HCT116 (cell line): ENCODE measurements at regions not wholly inside any gene's neighbourhood (a gene's known extent, or its start where the extent isn't known, plus 50 kb on each side); places are given as distances from the start of the nearest gene placed in this dataset.

Experiments used
- ATAC-seq: fragments of 200-7000 bp; cut with Tn5 transposase; 2 replicates; pipeline ENCODE4 v1.9.1; 2020; ENCODE audit warnings: mild to moderate bottlenecking, moderate library complexity
- BruUV-seq: library from RNA; stranded (reverse); fragments of 400-500 nt; replicated peaks from 2 replicates; lab custom pipeline; 2021; lab: Mats Ljungman, UMichigan
- CTCF ChIA-PET: fragments of 300-600 bp; sonication (Branson Sonifier 250); formaldehyde crosslinking; loops from one replicate; lab custom pipeline; 2021; ENCODE audit warnings: antibody characterized with exemption; lab: Charles Lee
- POLR2A ChIA-PET: fragments of 300-600, 350-600 bp; sonication (Branson Sonifier 250); formaldehyde crosslinking; loops from one replicate; lab custom pipeline; 2021; ENCODE audit warnings: antibody characterized with exemption; lab: Charles Lee
- RAD21 ChIA-PET, 2 experiments: fragments of 300-600 bp; sonication (Branson Sonifier 250); formaldehyde crosslinking; loops; one replicate each; lab custom pipeline; 2023; ENCODE audit warnings: low total read pairs in 2 of 2; ENCODE audit not compliant: uncharacterized antibody in 2 of 2, unreplicated experiment in 2 of 2, low non-redundant PET in 1 of 2; lab: Charles Lee
- DNase-seq: peaks from one replicate; pipeline ENCODE4 v3.0.0-alpha.2; 2010; ENCODE audit warnings: low read depth, low spot score
- H2AFZ ChIP-seq: fragments of 200-600 bp; shearing (Covaris generic), sonication (generic); 2 replicates; pipeline ENCODE4 v1.6.1; 2017; ENCODE audit warnings: low read depth, mixed run types, mixed read lengths, antibody characterized with exemption, low read length; ENCODE audit not compliant: poor library complexity, severe bottlenecking
- H3K27ac ChIP-seq: 2 replicates; pipeline ENCODE4 v1.5.1; 2012; ENCODE audit warnings: low read depth, low read length
- H3K27me3 ChIP-seq: fragments of 200-600 bp; sonication (generic); 2 replicates; pipeline ENCODE4 v1.6.1; 2016; ENCODE audit warnings: mixed run types, low read length, mixed read lengths; ENCODE audit not compliant: insufficient read depth
- H3K36me3 ChIP-seq, 2 experiments: fragments of 200-500 bp in 1 of 2; fragments of 200-600 bp in 1 of 2; sonication (Bioruptor generic) in 1 of 2; sonication (generic) in 1 of 2; 2 replicates each; pipeline versions ENCODE4 v1.5.1 to v1.6.1; 2014 to 2016; ENCODE audit warnings: low read length in 2 of 2, inconsistent platforms in 1 of 2, mixed read lengths in 1 of 2, mixed run types in 1 of 2; ENCODE audit not compliant: insufficient read depth in 2 of 2, control insufficient read depth in 1 of 2
- H3K4me1 ChIP-seq, 2 experiments: fragments of 200-600 bp in 1 of 2; sonication (generic) in 1 of 2; 2 replicates each; pipeline versions ENCODE4 v1.5.1 to v1.6.1; 2012 to 2017; ENCODE audit warnings: low read length in 2 of 2, inconsistent platforms in 1 of 2, mild to moderate bottlenecking in 1 of 2, mixed read lengths in 1 of 2, mixed run types in 1 of 2, moderate library complexity in 1 of 2; ENCODE audit not compliant: insufficient read depth in 2 of 2, control insufficient read depth in 1 of 2
- H3K4me2 ChIP-seq: fragments of 200-600 bp; sonication (generic); 2 replicates; pipeline ENCODE4 v1.6.1; 2017; ENCODE audit warnings: mixed run types, low read length, mixed read lengths
- H3K4me3 ChIP-seq, 2 experiments: fragments of 200-600 bp in 1 of 2; sonication (generic) in 1 of 2; replicated peaks in 1 of 2; 2 replicates each; pipeline ENCODE4 v1.5.1; 2011 to 2016; ENCODE audit warnings: low read length in 2 of 2, control low read depth in 1 of 2, low read depth in 1 of 2, mild to moderate bottlenecking in 1 of 2, mixed read lengths in 1 of 2, mixed run types in 1 of 2
- H3K79me2 ChIP-seq: fragments of 200-600 bp; sonication (generic); 2 replicates; pipeline ENCODE4 v1.6.1; 2017; ENCODE audit warnings: mild to moderate bottlenecking, mixed run types, low read length, moderate library complexity, mixed read lengths; ENCODE audit not compliant: insufficient read depth
- H3K9ac ChIP-seq: fragments of 200-600 bp; sonication (generic); 2 replicates; pipeline ENCODE4 v1.6.1; 2016; ENCODE audit warnings: low read length, mixed read lengths
- H3K9me2 ChIP-seq: fragments of 200-600 bp; sonication (generic), shearing (Covaris generic); 2 replicates; pipeline ENCODE4 v1.6.1; 2017; ENCODE audit warnings: mixed run types, mild to moderate bottlenecking, moderate library complexity; ENCODE audit not compliant: insufficient read depth
- H3K9me3 ChIP-seq, 2 experiments: fragments of 200-500 bp in 1 of 2; fragments of 200-600 bp in 1 of 2; sonication (Bioruptor generic) in 1 of 2; sonication (generic) in 1 of 2; 2 replicates each; pipeline ENCODE4 v1.6.1; 2014 to 2017; ENCODE audit warnings: low read length in 2 of 2, mixed read lengths in 2 of 2, inconsistent platforms in 1 of 2, low read depth in 1 of 2, mild to moderate bottlenecking in 1 of 2, mixed run types in 1 of 2, moderate library complexity in 1 of 2; ENCODE audit not compliant: control insufficient read depth in 1 of 2, insufficient read depth in 1 of 2
- H4K20me1 ChIP-seq: fragments of 200-600 bp; sonication (generic), shearing (Covaris generic); 2 replicates; pipeline ENCODE4 v1.6.1; 2017; ENCODE audit warnings: mixed run types, mild to moderate bottlenecking, moderate library complexity; ENCODE audit not compliant: insufficient read depth
- ATF3 ChIP-seq: IDR thresholded peaks from 2 replicates; pipeline ENCODE4 v1.6.1; 2012
- CEBPB ChIP-seq: IDR thresholded peaks from 2 replicates; pipeline ENCODE4 v1.6.1; 2012; ENCODE audit warnings: low read depth
- CTCF ChIP-seq, 3 experiments: fragments of 200-600 bp in 1 of 3; sonication (generic) in 1 of 3; IDR thresholded peaks in 2 of 3; conservative IDR thresholded peaks in 1 of 3; 2 replicates each; pipeline ENCODE4 v1.5.1; 2012 to 2017; ENCODE audit warnings: low read depth in 2 of 3, low read length in 2 of 3, antibody characterized with exemption in 1 of 3, borderline replicate concordance in 1 of 3, control low read depth in 1 of 3, mild to moderate bottlenecking in 1 of 3, mixed read lengths in 1 of 3, mixed run types in 1 of 3, moderate library complexity in 1 of 3; ENCODE audit not compliant: insufficient read depth in 1 of 3
- EGR1 ChIP-seq: IDR thresholded peaks from 2 replicates; pipeline ENCODE4 v1.6.1; 2012; ENCODE audit warnings: low read depth
- ELF1 ChIP-seq: IDR thresholded peaks from 2 replicates; pipeline ENCODE4 v1.6.1; 2012; ENCODE audit warnings: low read depth, borderline replicate concordance
- EZH2 ChIP-seq: fragments of 200-600 bp; sonication (generic); IDR thresholded peaks from 2 replicates; pipeline ENCODE4 v1.6.1; 2017; ENCODE audit warnings: antibody characterized with exemption, mixed run types
- EZH2phosphoT487 ChIP-seq: fragments of 200-600 bp; IDR thresholded peaks from 2 replicates; pipeline ENCODE4 v1.6.1; 2018; ENCODE audit warnings: antibody characterized with exemption, borderline replicate concordance
- FOSL1 ChIP-seq: IDR thresholded peaks from 2 replicates; pipeline ENCODE4 v1.6.1; 2012; ENCODE audit warnings: low read depth
- JUND ChIP-seq: IDR thresholded peaks from 2 replicates; pipeline ENCODE4 v1.6.1; 2012
- MAX ChIP-seq: IDR thresholded peaks from 2 replicates; pipeline ENCODE4 v1.6.1; 2012
- POLR2A ChIP-seq: IDR thresholded peaks from 2 replicates; pipeline ENCODE4 v1.7.0; 2011; ENCODE audit warnings: borderline replicate concordance; ENCODE audit not compliant: insufficient read depth, insufficient read length; ENCODE audit errors: extremely low read depth
- POLR2AphosphoS5 ChIP-seq: IDR thresholded peaks from 2 replicates; pipeline ENCODE4 v1.6.1; 2011; ENCODE audit warnings: mild to moderate bottlenecking, low read depth, low read length, moderate library complexity
- RAD21 ChIP-seq: IDR thresholded peaks from 2 replicates; pipeline ENCODE4 v1.6.1; 2012; ENCODE audit warnings: low read depth, mild to moderate bottlenecking
- SIN3A ChIP-seq: IDR thresholded peaks from 2 replicates; pipeline ENCODE4 v1.6.1; 2012; ENCODE audit warnings: low read depth
- SRF ChIP-seq: IDR thresholded peaks from 2 replicates; pipeline ENCODE4 v1.6.1; 2012; ENCODE audit warnings: low read depth
- TCF7L2 ChIP-seq: IDR thresholded peaks from 2 replicates; pipeline ENCODE4 v1.7.0; 2011; ENCODE audit warnings: borderline replicate concordance, inconsistent platforms; ENCODE audit not compliant: insufficient read depth, insufficient read length; ENCODE audit errors: extremely low read depth
- YY1 ChIP-seq: IDR thresholded peaks from 2 replicates; pipeline ENCODE4 v1.6.1; 2011; ENCODE audit warnings: low read length, low read depth, moderate library complexity, mild to moderate bottlenecking; ENCODE audit not compliant: insufficient replicate concordance; ENCODE audit errors: extremely low read depth
- ZNF274 ChIP-seq: fragments of 200-500 bp; sonication (Bioruptor generic); IDR thresholded peaks from 2 replicates; pipeline ENCODE4 v1.6.1; 2014; ENCODE audit warnings: mild to moderate bottlenecking, low read depth, low read length, inconsistent platforms
- intact Hi-C: fragments of 100-400 bp; cut with micrococcal nuclease; formaldehyde crosslinking; loops from 2 replicates; pipeline ENCODE4 v1.10.0; 2022
- TF ChIP-seq, protein P1 (sequence below): IDR thresholded peaks from 2 replicates; pipeline ENCODE4 v1.6.1; 2011; ENCODE audit warnings: mild to moderate bottlenecking, low read length, moderate library complexity; ENCODE audit not compliant: insufficient replicate concordance; ENCODE audit errors: extremely low read depth
- TF ChIP-seq, protein P2 (sequence below): IDR thresholded peaks from 2 replicates; pipeline ENCODE4 v1.6.1; 2012; ENCODE audit warnings: low read depth

DNA sequence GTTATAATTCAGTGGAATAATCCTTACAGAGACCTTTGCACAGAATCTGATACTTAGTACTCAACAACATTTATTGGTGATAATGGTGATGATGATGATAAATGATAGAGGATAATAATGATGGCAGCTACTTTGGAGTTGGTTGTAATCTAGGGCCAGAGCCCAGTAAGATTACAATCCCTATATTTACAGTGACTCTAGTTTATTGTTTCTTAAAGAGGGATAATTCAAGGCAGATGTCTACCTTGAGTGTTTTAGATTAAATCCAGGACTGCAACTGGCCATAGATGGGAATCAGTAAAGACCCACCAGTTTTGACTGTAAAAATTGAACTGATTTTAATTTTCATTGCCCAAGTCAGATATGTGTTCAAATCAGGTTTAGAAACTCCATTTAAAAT is 813.9 kb upstream of the CNTNAP5 start:
- H3K36me3 ChIP-seq = no peaks in the 10 kb centered on the region
- H3K9me2 ChIP-seq = no peaks in the 10 kb centered on the region
- ChIA-PET RAD21 (no interaction called here), POLR2A (no interaction called here)
- no peaks in the 10 kb centered on the region for H3K4me1 ChIP-seq
- ATAC-seq = no peak
- H3K9ac ChIP-seq = no peak overlapping the region
- no peak overlapping the region for H2AFZ ChIP-seq
- no peaks in the 10 kb centered on the region for H3K27me3 ChIP-seq
- peaks cover 10 to 13% of the 10 kb centered on the region in 2 experiments; a peak in 2 of 4 replicates for H3K9me3 ChIP-seq
- no peak for TF ChIP-seq YY1
- TF ChIP-seq MAX = no peak
- no peak for TF ChIP-seq EGR1
- TF ChIP-seq FOSL1 = no peak
- TF ChIP-seq SIN3A = no peak
- no peak for TF ChIP-seq SRF
- TF ChIP-seq ATF3 = no peak
- TF ChIP-seq ZNF274 = no peak
- no peak for TF ChIP-seq EZH2
- no peak for TF ChIP-seq TCF7L2
- no peak for TF ChIP-seq JUND
- TF ChIP-seq CTCF (IDR thresholded peaks at IDR 0.05 in 2 of 3, conservative IDR thresholded peaks at IDR 0.05 in 1 of 3; ENCODE audit: borderline replicate concordance in 1 of 3, insufficient read depth in 1 of 3, low read depth in 2 of 3, low read length in 2 of 3) = no peak
- TF ChIP-seq, protein P1, sequence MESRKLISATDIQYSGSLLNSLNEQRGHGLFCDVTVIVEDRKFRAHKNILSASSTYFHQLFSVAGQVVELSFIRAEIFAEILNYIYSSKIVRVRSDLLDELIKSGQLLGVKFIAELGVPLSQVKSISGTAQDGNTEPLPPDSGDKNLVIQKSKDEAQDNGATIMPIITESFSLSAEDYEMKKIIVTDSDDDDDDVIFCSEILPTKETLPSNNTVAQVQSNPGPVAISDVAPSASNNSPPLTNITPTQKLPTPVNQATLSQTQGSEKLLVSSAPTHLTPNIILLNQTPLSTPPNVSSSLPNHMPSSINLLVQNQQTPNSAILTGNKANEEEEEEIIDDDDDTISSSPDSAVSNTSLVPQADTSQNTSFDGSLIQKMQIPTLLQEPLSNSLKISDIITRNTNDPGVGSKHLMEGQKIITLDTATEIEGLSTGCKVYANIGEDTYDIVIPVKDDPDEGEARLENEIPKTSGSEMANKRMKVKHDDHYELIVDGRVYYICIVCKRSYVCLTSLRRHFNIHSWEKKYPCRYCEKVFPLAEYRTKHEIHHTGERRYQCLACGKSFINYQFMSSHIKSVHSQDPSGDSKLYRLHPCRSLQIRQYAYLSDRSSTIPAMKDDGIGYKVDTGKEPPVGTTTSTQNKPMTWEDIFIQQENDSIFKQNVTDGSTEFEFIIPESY = no peak
- TF ChIP-seq, protein P2, sequence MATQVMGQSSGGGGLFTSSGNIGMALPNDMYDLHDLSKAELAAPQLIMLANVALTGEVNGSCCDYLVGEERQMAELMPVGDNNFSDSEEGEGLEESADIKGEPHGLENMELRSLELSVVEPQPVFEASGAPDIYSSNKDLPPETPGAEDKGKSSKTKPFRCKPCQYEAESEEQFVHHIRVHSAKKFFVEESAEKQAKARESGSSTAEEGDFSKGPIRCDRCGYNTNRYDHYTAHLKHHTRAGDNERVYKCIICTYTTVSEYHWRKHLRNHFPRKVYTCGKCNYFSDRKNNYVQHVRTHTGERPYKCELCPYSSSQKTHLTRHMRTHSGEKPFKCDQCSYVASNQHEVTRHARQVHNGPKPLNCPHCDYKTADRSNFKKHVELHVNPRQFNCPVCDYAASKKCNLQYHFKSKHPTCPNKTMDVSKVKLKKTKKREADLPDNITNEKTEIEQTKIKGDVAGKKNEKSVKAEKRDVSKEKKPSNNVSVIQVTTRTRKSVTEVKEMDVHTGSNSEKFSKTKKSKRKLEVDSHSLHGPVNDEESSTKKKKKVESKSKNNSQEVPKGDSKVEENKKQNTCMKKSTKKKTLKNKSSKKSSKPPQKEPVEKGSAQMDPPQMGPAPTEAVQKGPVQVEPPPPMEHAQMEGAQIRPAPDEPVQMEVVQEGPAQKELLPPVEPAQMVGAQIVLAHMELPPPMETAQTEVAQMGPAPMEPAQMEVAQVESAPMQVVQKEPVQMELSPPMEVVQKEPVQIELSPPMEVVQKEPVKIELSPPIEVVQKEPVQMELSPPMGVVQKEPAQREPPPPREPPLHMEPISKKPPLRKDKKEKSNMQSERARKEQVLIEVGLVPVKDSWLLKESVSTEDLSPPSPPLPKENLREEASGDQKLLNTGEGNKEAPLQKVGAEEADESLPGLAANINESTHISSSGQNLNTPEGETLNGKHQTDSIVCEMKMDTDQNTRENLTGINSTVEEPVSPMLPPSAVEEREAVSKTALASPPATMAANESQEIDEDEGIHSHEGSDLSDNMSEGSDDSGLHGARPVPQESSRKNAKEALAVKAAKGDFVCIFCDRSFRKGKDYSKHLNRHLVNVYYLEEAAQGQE = no peak
- no peak for TF ChIP-seq ELF1
- TF ChIP-seq EZH2phosphoT487 = no peak
- TF ChIP-seq POLR2AphosphoS5 = no peak
- no peak for TF ChIP-seq CEBPB
- no peak for TF ChIP-seq RAD21
- no peak for TF ChIP-seq POLR2A
- TF ChIP-seq, all 23 proteins: peak for 0
- intact Hi-C loops = no loop called here
- Histone ChIP-seq H3K27ac (no peak overlapping the region), H3K4me3 (no peak overlapping the region), H3K79me2 (no peaks in the 10 kb centered on the region), H3K4me2 (no peak overlapping the region), H4K20me1 (no peaks in the 10 kb centered on the region)
- CTCF ChIA-PET = no interaction called here
- no peak for DNase-seq
- no TSS peak for BruUV-seq
